ENCODE measurements at regions not wholly inside any gene's neighbourhood (a gene's known extent, or its start where the extent isn't known, plus 50 kb on each side); places are given as distances from the start of the nearest gene placed in this dataset.
"Not testable (repeated sequence)": the region's sequence is repeated elsewhere in the genome, so short reads cannot be mapped to it uniquely, and the experiment has no call there.

- Histone ChIP-seq H3K79me2 (ENCODE audit: control insufficient read depth, insufficient read depth, low read length) (no peaks in the 10 kb centered on the region), H3K4me3 (no peak overlapping the region), H3K36me3 (ENCODE audit: control insufficient read depth in 2 of 2, insufficient read depth in 2 of 2, low read length in 1 of 2) (no peaks in the 10 kb centered on the region), H3K27ac (ENCODE audit: control insufficient read depth, insufficient read depth) (no peak overlapping the region), H4K20me1 (ENCODE audit: control insufficient read depth, insufficient read depth) (no peaks in the 10 kb centered on the region), H3K27me3 (replicated peaks in 1 of 2; ENCODE audit: control insufficient read depth in 2 of 2, insufficient read depth in 2 of 2, low read length in 1 of 2) (no peaks in the 10 kb centered on the region; a peak in 1 of 4 replicates), H2AFZ (ENCODE audit: control insufficient read depth, low read depth, low read length) (no peak overlapping the region), H3K4me1 (ENCODE audit: control insufficient read depth, insufficient read depth, low read length) (no peaks in the 10 kb centered on the region), H3K9me3 (replicated peaks; ENCODE audit: control insufficient read depth, insufficient read depth, low read length) (no peaks in the 10 kb centered on the region), H3K4me2 (ENCODE audit: control insufficient read depth, insufficient read depth) (no peak overlapping the region), H3K9ac (ENCODE audit: control insufficient read depth, insufficient read depth, low read length) (no peak overlapping the region)
- no peak for DNase-seq (ENCODE audit: low read depth, low spot score)
- ChIA-PET RAD21 (ENCODE audit: unreplicated experiment) (no interaction called here), POLR2A (no interaction called here), SMC1A (ENCODE audit: uncharacterized antibody, unreplicated experiment) (no interaction called here), CTCF (no interaction called here)
- no peak for FAIRE-seq
- BruUV-seq (replicated peaks), result no TSS peak
- 100% methylated on average over 1 of the region's 1 CpG for WGBS (ENCODE audit: insufficient coverage, insufficient replicate concordance, low lambda C conversion rate, missing lambda C conversion rate)
- no peak for ATAC-seq
- in situ Hi-C loops (cut with MboI) (no loop called here), intact Hi-C loops (cut with micrococcal nuclease; ENCODE audit: unreplicated experiment) (no loop called here)
- TF ChIP-seq ZNF207 (IDR thresholded peaks at IDR 0.05; ENCODE audit: borderline replicate concordance) (no peak), POU2F2 (IDR thresholded peaks at IDR 0.05; ENCODE audit: borderline replicate concordance, low read depth, low read length) (no peak), CREM (IDR thresholded peaks at IDR 0.05; ENCODE audit: low read depth) (no peak), USF2 (IDR thresholded peaks at IDR 0.05; ENCODE audit: borderline replicate concordance, low read depth, low read length) (no peak), MEF2B (IDR thresholded peaks at IDR 0.05; ENCODE audit: partially characterized antibody, poor library complexity, severe bottlenecking) (no peak), SREBF1 (IDR thresholded peaks at IDR 0.05; ENCODE audit: low read length) (no peak), CHD4 (IDR thresholded peaks at IDR 0.05) (no peak)
- TF ChIP-seq, protein P1, sequence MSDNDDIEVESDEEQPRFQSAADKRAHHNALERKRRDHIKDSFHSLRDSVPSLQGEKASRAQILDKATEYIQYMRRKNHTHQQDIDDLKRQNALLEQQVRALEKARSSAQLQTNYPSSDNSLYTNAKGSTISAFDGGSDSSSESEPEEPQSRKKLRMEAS (IDR thresholded peaks at IDR 0.05; ENCODE audit: low read depth, low read length), result no peak
Observed at GRCh38 chr5:110002652-110003051, 312.9 kb downstream of the MAN2A1 start.

- BruUV-seq (replicated peaks); H3K9me3 ChIP-seq (replicated peaks; ENCODE audit: control insufficient read depth, insufficient read depth, low read length); RAD21 ChIA-PET (ENCODE audit: unreplicated experiment); ATAC-seq; in situ Hi-C loops (cut with MboI); H3K27me3 ChIP-seq (replicated peaks in 1 of 2; ENCODE audit: control insufficient read depth in 2 of 2, insufficient read depth in 2 of 2, low read length in 1 of 2); intact Hi-C loops (cut with micrococcal nuclease; ENCODE audit: unreplicated experiment); H3K4me2 ChIP-seq (ENCODE audit: control insufficient read depth, insufficient read depth); H3K9ac ChIP-seq (ENCODE audit: control insufficient read depth, insufficient read depth, low read length); H3K27ac ChIP-seq (ENCODE audit: control insufficient read depth, insufficient read depth); FAIRE-seq; H3K36me3 ChIP-seq (ENCODE audit: control insufficient read depth in 2 of 2, insufficient read depth in 2 of 2, low read length in 1 of 2); DNase-seq (ENCODE audit: low read depth, low spot score); H2AFZ ChIP-seq (ENCODE audit: control insufficient read depth, low read depth, low read length); H4K20me1 ChIP-seq (ENCODE audit: control insufficient read depth, insufficient read depth); H3K79me2 ChIP-seq (ENCODE audit: control insufficient read depth, insufficient read depth, low read length); POLR2A ChIA-PET; H3K4me3 ChIP-seq; SMC1A ChIA-PET (ENCODE audit: uncharacterized antibody, unreplicated experiment); H3K4me1 ChIP-seq (ENCODE audit: control insufficient read depth, insufficient read depth, low read length): not testable (repeated sequence)
- CTCF ChIA-PET, result interaction anchor here (0.7 kb wide), 1 partner anchor 1088 kb away, joined by 3 read pairs; no protein-coding TSS in a partner anchor
- WGBS (ENCODE audit: insufficient coverage, insufficient replicate concordance, low lambda C conversion rate, missing lambda C conversion rate), result 52% methylated on average over 10 of the region's 10 CpGs
Observed at GRCh38 chr5:110005907-110006562, 316.3 kb downstream of the MAN2A1 start.

Measured in GM12878 (cell line).